ENCODE measurements at regions not wholly inside any gene's neighbourhood (a gene's known extent, or its start where the extent isn't known, plus 50 kb on each side); places are given as distances from the start of the nearest gene placed in this dataset.

- TF ChIP-seq ZNF274 (IDR thresholded peaks at IDR 0.05; ENCODE audit: low read depth, low read length) (no peak), YY1 (IDR thresholded peaks at IDR 0.05; ENCODE audit: insufficient read depth, insufficient read length) (no peak)
Observed at GRCh38 chr6:150684714-150685459, 85.2 kb downstream of the PLEKHG1 start.
